ENCODE measurements at regions not wholly inside any gene's neighbourhood (a gene's known extent, or its start where the extent isn't known, plus 50 kb on each side); places are given as distances from the start of the nearest gene placed in this dataset.

- BruUV-seq (replicated peaks): no TSS peak
- Histone ChIP-seq H3K27me3 (ENCODE audit: control insufficient read depth in 1 of 2, insufficient read depth in 2 of 2, low read length in 2 of 2) (peaks cover 0 to 7% of the 10 kb centered on the region in 2 experiments; a peak in 2 of 5 replicates), H2AFZ (ENCODE audit: low read length) (no peak overlapping the region), H3K36me3 (replicated peaks in 1 of 2; ENCODE audit: control insufficient read depth in 1 of 2, insufficient read depth in 2 of 2, low read length in 2 of 2) (no peaks in the 10 kb centered on the region), H3K79me2 (ENCODE audit: insufficient read depth, low read length) (no peaks in the 10 kb centered on the region), H3K27ac (ENCODE audit: extremely low read length, insufficient read depth, low read length) (no peak overlapping the region), H3K4me3 (replicated peaks in 1 of 3; ENCODE audit: insufficient read depth in 1 of 3, low read depth in 2 of 3, low read length in 3 of 3) (no peak overlapping the region), H3K9ac (ENCODE audit: insufficient read depth, low read depth, low read length) (no peak overlapping the region), H3K9me3 (ENCODE audit: low read length) (no peaks in the 10 kb centered on the region), H4K20me1 (ENCODE audit: insufficient read depth, low read length) (no peaks in the 10 kb centered on the region), H3K4me1 (ENCODE audit: insufficient read depth, low read length) (no peaks in the 10 kb centered on the region), H3K4me2 (ENCODE audit: low read depth, low read length) (no peak overlapping the region)
- POLR2A ChIA-PET: no interaction called here
- CTCF ChIA-PET (ENCODE audit: low intra/inter-chr PET ratio, low total read pairs): no interaction called here
- in situ Hi-C loops (cut with HindIII; ENCODE audit: extremely low pct_ligation_motif_present, low pct_unique_long_range_greater_than_20kb) (no loop called here), intact Hi-C loops (cut with micrococcal nuclease; ENCODE audit: unreplicated experiment) (no loop called here)
- peak; percentile 61 for ATAC-seq
- no peak for FAIRE-seq
- 11% methylated on average over 3 of the region's 3 CpGs for WGBS (ENCODE audit: low lambda C conversion rate)
- no peak for DNase-seq (ENCODE audit: low spot score)
- TF ChIP-seq STAG1 (CRISPR knock-in tag; IDR thresholded peaks at IDR 0.05): peak; percentile 25; the same call in 1 of the 2 replicates
- TF ChIP-seq, protein P1, sequence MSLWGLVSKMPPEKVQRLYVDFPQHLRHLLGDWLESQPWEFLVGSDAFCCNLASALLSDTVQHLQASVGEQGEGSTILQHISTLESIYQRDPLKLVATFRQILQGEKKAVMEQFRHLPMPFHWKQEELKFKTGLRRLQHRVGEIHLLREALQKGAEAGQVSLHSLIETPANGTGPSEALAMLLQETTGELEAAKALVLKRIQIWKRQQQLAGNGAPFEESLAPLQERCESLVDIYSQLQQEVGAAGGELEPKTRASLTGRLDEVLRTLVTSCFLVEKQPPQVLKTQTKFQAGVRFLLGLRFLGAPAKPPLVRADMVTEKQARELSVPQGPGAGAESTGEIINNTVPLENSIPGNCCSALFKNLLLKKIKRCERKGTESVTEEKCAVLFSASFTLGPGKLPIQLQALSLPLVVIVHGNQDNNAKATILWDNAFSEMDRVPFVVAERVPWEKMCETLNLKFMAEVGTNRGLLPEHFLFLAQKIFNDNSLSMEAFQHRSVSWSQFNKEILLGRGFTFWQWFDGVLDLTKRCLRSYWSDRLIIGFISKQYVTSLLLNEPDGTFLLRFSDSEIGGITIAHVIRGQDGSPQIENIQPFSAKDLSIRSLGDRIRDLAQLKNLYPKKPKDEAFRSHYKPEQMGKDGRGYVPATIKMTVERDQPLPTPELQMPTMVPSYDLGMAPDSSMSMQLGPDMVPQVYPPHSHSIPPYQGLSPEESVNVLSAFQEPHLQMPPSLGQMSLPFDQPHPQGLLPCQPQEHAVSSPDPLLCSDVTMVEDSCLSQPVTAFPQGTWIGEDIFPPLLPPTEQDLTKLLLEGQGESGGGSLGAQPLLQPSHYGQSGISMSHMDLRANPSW (CRISPR knock-in tag; IDR thresholded peaks at IDR 0.05; ENCODE audit: borderline replicate concordance): no peak
Measured at GRCh38 chr16:26795184-26795583, 271.5 kb upstream of the C16orf82 start.

GRCh38 chr16:26801628-26802027, 265.1 kb upstream of the C16orf82 start:
- H3K27me3 ChIP-seq (ENCODE audit: control insufficient read depth in 1 of 2, insufficient read depth in 2 of 2, low read length in 2 of 2): peaks cover 0 to 7% of the 10 kb centered on the region in 2 experiments; a peak in 2 of 5 replicates
- no peak overlapping the region for H3K9ac ChIP-seq (ENCODE audit: insufficient read depth, low read depth, low read length)
- no peak overlapping the region for H2AFZ ChIP-seq (ENCODE audit: low read length)
- 35% methylated on average over 3 of the region's 3 CpGs for WGBS (ENCODE audit: low lambda C conversion rate)
- no peak overlapping the region for H3K27ac ChIP-seq (ENCODE audit: extremely low read length, insufficient read depth, low read length)
- FAIRE-seq: no peak
- no peak for TF ChIP-seq MAF1 (CRISPR knock-in tag; IDR thresholded peaks at IDR 0.05; ENCODE audit: borderline replicate concordance)
- TF ChIP-seq FOXM1 (CRISPR knock-in tag; IDR thresholded peaks at IDR 0.05): no peak
- TF ChIP-seq ZNF230 (CRISPR knock-in tag; IDR thresholded peaks at IDR 0.05): no peak
- no peak for TF ChIP-seq ZNF841 (CRISPR knock-in tag; IDR thresholded peaks at IDR 0.05; ENCODE audit: borderline replicate concordance)
- TF ChIP-seq SMAD3 (CRISPR knock-in tag; IDR thresholded peaks at IDR 0.05): no peak
- no peak for TF ChIP-seq ZNF616 (CRISPR knock-in tag; IDR thresholded peaks at IDR 0.05; ENCODE audit: low read depth)
- H3K79me2 ChIP-seq (ENCODE audit: insufficient read depth, low read length): no peaks in the 10 kb centered on the region
- intact Hi-C loops (cut with micrococcal nuclease; ENCODE audit: unreplicated experiment): no loop called here
- CTCF ChIA-PET (ENCODE audit: low intra/inter-chr PET ratio, low total read pairs): no interaction called here
- no peak overlapping the region for H3K4me2 ChIP-seq (ENCODE audit: low read depth, low read length)
- no peaks in the 10 kb centered on the region for H3K9me3 ChIP-seq (ENCODE audit: low read length)
- no peaks in the 10 kb centered on the region for H4K20me1 ChIP-seq (ENCODE audit: insufficient read depth, low read length)
- POLR2A ChIA-PET: no interaction called here
- no TSS peak for BruUV-seq (replicated peaks)
- in situ Hi-C loops (cut with HindIII; ENCODE audit: extremely low pct_ligation_motif_present, low pct_unique_long_range_greater_than_20kb): no loop called here
- H3K36me3 ChIP-seq (replicated peaks in 1 of 2; ENCODE audit: control insufficient read depth in 1 of 2, insufficient read depth in 2 of 2, low read length in 2 of 2): no peaks in the 10 kb centered on the region
- no peaks in the 10 kb centered on the region for H3K4me1 ChIP-seq (ENCODE audit: insufficient read depth, low read length)
- no peak for DNase-seq (ENCODE audit: low spot score)
- no peak for ATAC-seq
- no peak overlapping the region for H3K4me3 ChIP-seq (replicated peaks in 1 of 3; ENCODE audit: insufficient read depth in 1 of 3, low read depth in 2 of 3, low read length in 3 of 3)

Data from HepG2 (cell line).